Dedifferentiated amniotic fluid mesenchymal stem cell (primary cell): ENCODE measurements at regions not wholly inside any gene's neighbourhood (a gene's known extent, or its start where the extent isn't known, plus 50 kb on each side); places are given as distances from the start of the nearest gene placed in this dataset.
"Not testable (repeated sequence)": the region's sequence is repeated elsewhere in the genome, so short reads cannot be mapped to it uniquely, and the experiment has no call there.

ENCODE experiments used
- DNase-seq: peaks from one replicate; pipeline ENCODE4 v3.0.0-alpha.2; 2016; ENCODE audit errors: extremely low spot score

- no peak for DNase-seq
Measured at GRCh38 chr12:131572626-131573025, 138.3 kb upstream of the SFSWAP start.

- no peak for DNase-seq
Measured at GRCh38 chr12:131573631-131574394, 137.1 kb upstream of the SFSWAP start.

- DNase-seq = no peak
Measured at GRCh38 chr12:131574395-131574771, 136.5 kb upstream of the SFSWAP start.

- no peak for DNase-seq
Measured at GRCh38 chr12:131575371-131575770, 135.5 kb upstream of the SFSWAP start.

- not testable (repeated sequence) for DNase-seq
Measured at GRCh38 chr12:131576734-131577133, 134.2 kb upstream of the SFSWAP start.

GRCh38 chr12:131577766-131578165, 133.1 kb upstream of the SFSWAP start:
- no peak for DNase-seq

- DNase-seq = no peak
Measured at GRCh38 chr12:131578828-131579470, 131.9 kb upstream of the SFSWAP start.

GRCh38 chr12:131583090-131583712, 127.7 kb upstream of the SFSWAP start:
- no peak for DNase-seq

GRCh38 chr12:131586269-131586668, 124.6 kb upstream of the SFSWAP start:
- no peak for DNase-seq

GRCh38 chr12:131586761-131587160, 124.1 kb upstream of the SFSWAP start:
- DNase-seq = no peak

GRCh38 chr12:131587565-131587964, 123.3 kb upstream of the SFSWAP start:
- DNase-seq = no peak

- no peak for DNase-seq
Measured at GRCh38 chr12:131589221-131589897, 121.5 kb upstream of the SFSWAP start.

GRCh38 chr12:131589966-131590365, 120.9 kb upstream of the SFSWAP start:
- DNase-seq = no peak

- DNase-seq = no peak
Measured at GRCh38 chr12:131591136-131591535, 119.8 kb upstream of the SFSWAP start.

GRCh38 chr12:131591714-131592709, 118.9 kb upstream of the SFSWAP start:
- no peak for DNase-seq

- no peak for DNase-seq
Measured at GRCh38 chr12:131592972-131593371, 117.9 kb upstream of the SFSWAP start.

GRCh38 chr12:131593406-131593805, 117.5 kb upstream of the SFSWAP start:
- DNase-seq = no peak

GRCh38 chr12:131596115-131596514, 114.8 kb upstream of the SFSWAP start:
- no peak for DNase-seq

- no peak for DNase-seq
Measured at GRCh38 chr12:131597333-131597732, 113.6 kb upstream of the SFSWAP start.

GRCh38 chr12:131598717-131599116, 112.2 kb upstream of the SFSWAP start:
- no peak for DNase-seq
